Prostate gland (tissue), 2 donors: ENCODE measurements at regions not wholly inside any gene's neighbourhood (a gene's known extent, or its start where the extent isn't known, plus 50 kb on each side); places are given as distances from the start of the nearest gene placed in this dataset.
"Not testable (repeated sequence)": the region's sequence is repeated elsewhere in the genome, so short reads cannot be mapped to it uniquely, and the experiment has no call there.

Experiments used
- CTCF ChIP-seq, 4 experiments: fragments of 200-600 bp in 2 of 4; fragments of 450-650 bp in 2 of 4; sonication (generic) in 2 of 4; IDR thresholded peaks; 1 replicate in 3 of 4; 2 replicates in 1 of 4; pipeline ENCODE4 v1.5.1; 2016 to 2019; ENCODE audit warnings: antibody characterized with exemption in 4 of 4, mild to moderate bottlenecking in 2 of 4, moderate library complexity in 2 of 4
- POLR2A ChIP-seq: fragments of 450-650 bp; IDR thresholded peaks from one replicate; pipeline ENCODE4 v1.6.1; 2016; ENCODE audit warnings: antibody characterized with exemption, mild to moderate bottlenecking
- POLR2AphosphoS5 ChIP-seq: sonication (generic); formaldehyde crosslinking; IDR thresholded peaks from one replicate; pipeline ENCODE4 v1.6.1; 2017; ENCODE audit warnings: antibody characterized with exemption

DNA sequence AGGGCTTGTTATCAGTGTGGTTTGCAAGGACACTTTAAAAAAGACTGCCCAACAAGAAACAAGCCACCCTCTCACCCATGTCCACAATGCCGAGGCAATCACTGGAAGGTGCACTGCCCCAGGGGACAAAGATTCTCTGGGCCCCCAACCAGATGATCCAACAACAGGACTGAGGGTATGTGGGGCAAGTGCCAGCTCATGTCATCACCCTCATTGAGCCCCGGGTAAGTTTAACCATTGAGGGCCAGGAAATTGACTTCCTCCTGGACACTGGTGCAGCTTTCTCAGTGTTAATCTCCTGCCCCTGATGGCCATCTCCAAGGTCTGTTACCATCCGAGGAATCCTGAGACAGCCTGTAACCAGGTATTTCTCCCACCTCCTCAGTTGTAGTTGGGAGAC, 373.0 kb upstream of the SFSWAP start:
- TF ChIP-seq CTCF (IDR thresholded peaks at IDR 0.05); POLR2AphosphoS5; POLR2A: not testable (repeated sequence)
